ENCODE measurements at regions not wholly inside any gene's neighbourhood (a gene's known extent, or its start where the extent isn't known, plus 50 kb on each side); places are given as distances from the start of the nearest gene placed in this dataset.

- Histone ChIP-seq H3K79me2 (ENCODE audit: insufficient read depth, low read length) (no peaks in the 10 kb centered on the region), H3K27ac (ENCODE audit: low read depth, low read length) (no peak overlapping the region), H4K20me1 (ENCODE audit: insufficient read depth, low read length) (no peaks in the 10 kb centered on the region), H3K9me3 (ENCODE audit: low read depth, low read length) (no peaks in the 10 kb centered on the region), H3K4me3 (ENCODE audit: insufficient read depth, low read length) (no peak overlapping the region), H3K36me3 (ENCODE audit: insufficient read depth, low read length) (no peaks in the 10 kb centered on the region), H3K4me2 (ENCODE audit: insufficient read depth, low read length) (no peak overlapping the region), H3K4me1 (ENCODE audit: insufficient read depth, low read length) (no peaks in the 10 kb centered on the region), H2AFZ (ENCODE audit: low read length) (no peak overlapping the region), H3K27me3 (ENCODE audit: insufficient read depth, low read length) (no peaks in the 10 kb centered on the region)
- DNase-seq (ENCODE audit: insufficient read length, low spot score, missing footprints), result no peak
- TF ChIP-seq, protein P1, sequence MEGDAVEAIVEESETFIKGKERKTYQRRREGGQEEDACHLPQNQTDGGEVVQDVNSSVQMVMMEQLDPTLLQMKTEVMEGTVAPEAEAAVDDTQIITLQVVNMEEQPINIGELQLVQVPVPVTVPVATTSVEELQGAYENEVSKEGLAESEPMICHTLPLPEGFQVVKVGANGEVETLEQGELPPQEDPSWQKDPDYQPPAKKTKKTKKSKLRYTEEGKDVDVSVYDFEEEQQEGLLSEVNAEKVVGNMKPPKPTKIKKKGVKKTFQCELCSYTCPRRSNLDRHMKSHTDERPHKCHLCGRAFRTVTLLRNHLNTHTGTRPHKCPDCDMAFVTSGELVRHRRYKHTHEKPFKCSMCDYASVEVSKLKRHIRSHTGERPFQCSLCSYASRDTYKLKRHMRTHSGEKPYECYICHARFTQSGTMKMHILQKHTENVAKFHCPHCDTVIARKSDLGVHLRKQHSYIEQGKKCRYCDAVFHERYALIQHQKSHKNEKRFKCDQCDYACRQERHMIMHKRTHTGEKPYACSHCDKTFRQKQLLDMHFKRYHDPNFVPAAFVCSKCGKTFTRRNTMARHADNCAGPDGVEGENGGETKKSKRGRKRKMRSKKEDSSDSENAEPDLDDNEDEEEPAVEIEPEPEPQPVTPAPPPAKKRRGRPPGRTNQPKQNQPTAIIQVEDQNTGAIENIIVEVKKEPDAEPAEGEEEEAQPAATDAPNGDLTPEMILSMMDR (IDR thresholded peaks at IDR 0.05; ENCODE audit: extremely low read depth, low read depth, low read length), result no peak
Measured at GRCh38 chr3:25119682-25120081, 308.4 kb upstream of the RARB start.

GRCh38 chr3:25120665-25121064 lies 307.4 kb upstream of the RARB start:
- TF ChIP-seq, protein P1 (IDR thresholded peaks at IDR 0.05; ENCODE audit: extremely low read depth, low read depth, low read length), result no peak
- no peak overlapping the region for H3K4me3 ChIP-seq (ENCODE audit: insufficient read depth, low read length)
- H3K4me1 ChIP-seq (ENCODE audit: insufficient read depth, low read length), result no peaks in the 10 kb centered on the region

GRCh38 chr3:25125201-25125600 lies 302.9 kb upstream of the RARB start:
- no peak overlapping the region for H3K27ac ChIP-seq (ENCODE audit: low read depth, low read length)
- no peak overlapping the region for H3K4me2 ChIP-seq (ENCODE audit: insufficient read depth, low read length)
- H3K27me3 ChIP-seq (ENCODE audit: insufficient read depth, low read length), result no peaks in the 10 kb centered on the region
- no peaks in the 10 kb centered on the region for H3K79me2 ChIP-seq (ENCODE audit: insufficient read depth, low read length)
- H3K4me1 ChIP-seq (ENCODE audit: insufficient read depth, low read length), result no peaks in the 10 kb centered on the region
- no peak overlapping the region for H2AFZ ChIP-seq (ENCODE audit: low read length)
- no peak for DNase-seq (ENCODE audit: insufficient read length, low spot score, missing footprints)
- H4K20me1 ChIP-seq (ENCODE audit: insufficient read depth, low read length), result no peaks in the 10 kb centered on the region
- no peaks in the 10 kb centered on the region for H3K36me3 ChIP-seq (ENCODE audit: insufficient read depth, low read length)
- no peaks in the 10 kb centered on the region for H3K9me3 ChIP-seq (ENCODE audit: low read depth, low read length)
- TF ChIP-seq, protein P1 (IDR thresholded peaks at IDR 0.05; ENCODE audit: extremely low read depth, low read depth, low read length), result no peak
- no peak overlapping the region for H3K4me3 ChIP-seq (ENCODE audit: insufficient read depth, low read length)

More at GRCh38 chr3:25120665-25121064, 307.4 kb upstream of the RARB start:
- Histone ChIP-seq H3K27ac (ENCODE audit: low read depth, low read length) (no peak overlapping the region), H3K79me2 (ENCODE audit: insufficient read depth, low read length) (no peaks in the 10 kb centered on the region), H2AFZ (ENCODE audit: low read length) (no peak overlapping the region), H3K36me3 (ENCODE audit: insufficient read depth, low read length) (no peaks in the 10 kb centered on the region), H4K20me1 (ENCODE audit: insufficient read depth, low read length) (no peaks in the 10 kb centered on the region), H3K4me2 (ENCODE audit: insufficient read depth, low read length) (no peak overlapping the region), H3K9me3 (ENCODE audit: low read depth, low read length) (no peaks in the 10 kb centered on the region), H3K27me3 (ENCODE audit: insufficient read depth, low read length) (no peaks in the 10 kb centered on the region)
- no peak for DNase-seq (ENCODE audit: insufficient read length, low spot score, missing footprints)

DNA sequence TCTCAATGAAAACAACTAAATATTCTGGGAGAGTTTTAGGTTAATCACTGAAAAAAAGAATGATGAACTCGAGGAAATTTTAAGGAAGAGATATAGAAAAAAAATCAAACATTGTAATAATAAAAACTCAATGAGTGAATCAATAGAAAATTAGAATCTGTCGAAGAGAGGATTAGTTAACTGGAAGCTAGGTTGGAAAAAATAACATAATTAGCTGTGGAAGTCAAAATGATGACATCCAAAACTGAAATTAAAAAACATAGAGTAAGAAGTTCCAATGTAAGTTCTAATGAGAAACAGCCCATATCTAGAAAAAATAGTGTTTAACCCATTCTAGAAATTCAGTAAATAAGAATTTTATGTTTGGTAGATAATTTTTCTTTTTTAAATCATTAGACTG lies 299.3 kb upstream of the RARB start:
- H3K27ac ChIP-seq (ENCODE audit: low read depth, low read length), result no peak overlapping the region
- no peak for DNase-seq (ENCODE audit: insufficient read length, low spot score, missing footprints)
- H3K4me3 ChIP-seq (ENCODE audit: insufficient read depth, low read length), result no peak overlapping the region
- H3K27me3 ChIP-seq (ENCODE audit: insufficient read depth, low read length), result no peaks in the 10 kb centered on the region
- no peaks in the 10 kb centered on the region for H3K36me3 ChIP-seq (ENCODE audit: insufficient read depth, low read length)
- H2AFZ ChIP-seq (ENCODE audit: low read length), result no peak overlapping the region
- TF ChIP-seq, protein P1 (IDR thresholded peaks at IDR 0.05; ENCODE audit: extremely low read depth, low read depth, low read length), result no peak
- no peaks in the 10 kb centered on the region for H3K9me3 ChIP-seq (ENCODE audit: low read depth, low read length)
- no peaks in the 10 kb centered on the region for H4K20me1 ChIP-seq (ENCODE audit: insufficient read depth, low read length)
- no peak overlapping the region for H3K4me2 ChIP-seq (ENCODE audit: insufficient read depth, low read length)
- H3K79me2 ChIP-seq (ENCODE audit: insufficient read depth, low read length), result no peaks in the 10 kb centered on the region
- H3K4me1 ChIP-seq (ENCODE audit: insufficient read depth, low read length), result no peaks in the 10 kb centered on the region
